Fibroblast of mammary gland (primary cell): ENCODE measurements at regions not wholly inside any gene's neighbourhood (a gene's known extent, or its start where the extent isn't known, plus 50 kb on each side); places are given as distances from the start of the nearest gene placed in this dataset.
"Not testable (repeated sequence)": the region's sequence is repeated elsewhere in the genome, so short reads cannot be mapped to it uniquely, and the experiment has no call there.

Source experiments
- DNase-seq: peaks from one replicate; pipeline ENCODE4 v3.0.0-alpha.2; 2010; ENCODE audit warnings: low read depth
- H3K4me3 ChIP-seq: 2 replicates; pipeline ENCODE4 v1.5.1; 2011; ENCODE audit warnings: low read depth, mild to moderate bottlenecking, low read length, moderate library complexity; ENCODE audit not compliant: control insufficient read depth
- TF ChIP-seq, protein P1 (sequence below): conservative IDR thresholded peaks from 2 replicates; pipeline ENCODE4 v1.5.1; 2011; ENCODE audit warnings: low read depth, low read length, inconsistent platforms; ENCODE audit not compliant: control insufficient read depth, insufficient read depth

DNA sequence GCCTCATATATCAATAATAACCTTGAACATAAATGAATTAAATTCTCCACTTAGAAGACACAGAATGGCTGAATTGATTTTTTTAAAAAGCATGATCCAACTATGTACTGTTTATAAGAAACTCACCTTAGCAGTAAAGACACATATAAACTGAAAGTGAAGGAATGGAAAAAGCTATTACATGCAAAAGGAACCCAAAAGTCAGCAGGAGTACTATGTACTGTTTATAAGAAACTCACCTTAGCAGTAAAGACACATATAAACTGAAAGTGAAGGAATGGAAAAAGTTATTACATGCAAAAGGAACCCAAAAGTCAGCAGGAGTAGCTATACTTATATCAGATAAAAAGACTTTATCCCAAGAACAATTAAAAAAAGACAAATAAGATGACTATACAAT lies 204.8 kb downstream of the TMEM161B start:
- DNase-seq, result no peak
- no peak overlapping the region for H3K4me3 ChIP-seq
- TF ChIP-seq, protein P1, sequence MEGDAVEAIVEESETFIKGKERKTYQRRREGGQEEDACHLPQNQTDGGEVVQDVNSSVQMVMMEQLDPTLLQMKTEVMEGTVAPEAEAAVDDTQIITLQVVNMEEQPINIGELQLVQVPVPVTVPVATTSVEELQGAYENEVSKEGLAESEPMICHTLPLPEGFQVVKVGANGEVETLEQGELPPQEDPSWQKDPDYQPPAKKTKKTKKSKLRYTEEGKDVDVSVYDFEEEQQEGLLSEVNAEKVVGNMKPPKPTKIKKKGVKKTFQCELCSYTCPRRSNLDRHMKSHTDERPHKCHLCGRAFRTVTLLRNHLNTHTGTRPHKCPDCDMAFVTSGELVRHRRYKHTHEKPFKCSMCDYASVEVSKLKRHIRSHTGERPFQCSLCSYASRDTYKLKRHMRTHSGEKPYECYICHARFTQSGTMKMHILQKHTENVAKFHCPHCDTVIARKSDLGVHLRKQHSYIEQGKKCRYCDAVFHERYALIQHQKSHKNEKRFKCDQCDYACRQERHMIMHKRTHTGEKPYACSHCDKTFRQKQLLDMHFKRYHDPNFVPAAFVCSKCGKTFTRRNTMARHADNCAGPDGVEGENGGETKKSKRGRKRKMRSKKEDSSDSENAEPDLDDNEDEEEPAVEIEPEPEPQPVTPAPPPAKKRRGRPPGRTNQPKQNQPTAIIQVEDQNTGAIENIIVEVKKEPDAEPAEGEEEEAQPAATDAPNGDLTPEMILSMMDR, result no peak

DNA sequence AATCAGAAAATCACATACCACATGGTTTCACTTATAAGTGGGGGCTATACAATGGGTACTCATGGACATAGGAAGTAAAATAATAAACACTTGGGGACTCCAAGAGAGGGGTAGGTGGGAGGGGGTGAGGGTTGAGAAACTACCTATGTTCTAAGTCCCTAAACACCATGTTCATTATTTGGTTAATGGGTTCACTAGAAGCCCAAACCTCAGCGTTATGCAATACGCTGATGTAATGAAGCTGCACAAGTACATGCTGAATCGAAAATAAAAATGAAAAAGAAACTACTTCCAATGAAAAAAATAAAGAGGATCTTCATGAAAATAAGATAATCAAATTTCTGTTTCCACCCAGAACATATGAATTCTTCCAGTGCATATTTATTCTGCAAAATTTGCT lies 208.5 kb downstream of the TMEM161B start:
- TF ChIP-seq, protein P1, result no peak
- H3K4me3 ChIP-seq, result no peak overlapping the region
- peak; percentile 0 for DNase-seq

DNA sequence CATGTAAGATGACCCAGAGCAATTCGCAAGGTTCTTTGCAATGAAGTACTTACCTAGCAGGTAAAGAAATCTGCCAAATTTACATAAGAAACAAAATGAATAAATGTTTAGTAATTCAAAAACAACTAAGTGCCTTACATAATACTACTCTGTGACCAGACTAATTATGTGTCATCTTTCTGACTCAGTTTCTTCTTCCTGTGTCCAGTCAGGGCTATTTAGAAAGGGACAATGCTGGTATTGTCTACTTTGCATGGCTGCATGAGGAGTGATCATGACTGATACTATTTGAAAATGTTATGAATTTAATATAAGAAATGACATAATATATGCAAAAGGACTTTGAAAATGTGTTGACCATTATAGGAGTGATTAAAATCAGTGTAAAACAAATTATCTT lies 210.0 kb downstream of the TMEM161B start:
- no peak for DNase-seq
- no peak overlapping the region for H3K4me3 ChIP-seq
- TF ChIP-seq, protein P1, result no peak

DNA sequence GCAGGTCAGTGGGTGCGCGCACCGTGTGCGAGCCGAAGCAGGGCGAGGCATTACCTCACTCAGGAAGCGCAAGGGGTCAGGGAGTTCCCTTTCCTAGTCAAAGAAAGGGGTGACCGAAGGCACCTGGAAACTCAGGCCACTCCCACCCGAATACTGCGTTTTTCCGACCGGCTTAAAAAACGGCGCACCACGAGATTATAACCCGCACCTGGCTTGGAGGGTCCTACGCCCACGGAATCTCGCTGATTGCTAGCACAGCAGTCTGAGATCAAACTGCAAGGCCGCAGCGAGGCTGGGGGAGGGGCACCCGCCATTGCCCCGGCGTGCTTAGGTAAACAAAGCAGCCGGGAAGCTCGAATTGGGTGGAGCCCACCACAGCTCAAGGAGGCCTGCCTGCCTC lies 216.2 kb downstream of the TMEM161B start:
- H3K4me3 ChIP-seq, DNase-seq: not testable (repeated sequence)

DNA sequence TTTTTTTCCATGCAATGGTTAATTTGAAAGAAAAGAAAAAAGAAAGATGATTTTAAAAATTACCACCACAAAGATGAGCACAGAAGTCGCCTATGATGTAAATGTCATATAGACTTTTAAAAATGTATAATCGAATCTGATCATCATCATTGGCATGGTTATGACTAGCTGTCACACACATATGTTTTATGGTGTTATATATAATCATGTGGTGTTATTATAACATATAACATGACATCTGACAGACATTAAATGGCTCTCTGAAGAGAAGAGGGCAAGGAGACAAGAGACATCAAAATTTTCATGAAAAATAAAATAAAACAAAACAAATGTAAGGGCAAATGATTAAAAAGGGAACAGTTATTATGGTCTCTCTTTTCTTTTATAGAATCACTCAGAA lies 217.5 kb downstream of the TMEM161B start:
- DNase-seq, result no peak
- H3K4me3 ChIP-seq, result no peak overlapping the region
- TF ChIP-seq, protein P1, result no peak

DNA sequence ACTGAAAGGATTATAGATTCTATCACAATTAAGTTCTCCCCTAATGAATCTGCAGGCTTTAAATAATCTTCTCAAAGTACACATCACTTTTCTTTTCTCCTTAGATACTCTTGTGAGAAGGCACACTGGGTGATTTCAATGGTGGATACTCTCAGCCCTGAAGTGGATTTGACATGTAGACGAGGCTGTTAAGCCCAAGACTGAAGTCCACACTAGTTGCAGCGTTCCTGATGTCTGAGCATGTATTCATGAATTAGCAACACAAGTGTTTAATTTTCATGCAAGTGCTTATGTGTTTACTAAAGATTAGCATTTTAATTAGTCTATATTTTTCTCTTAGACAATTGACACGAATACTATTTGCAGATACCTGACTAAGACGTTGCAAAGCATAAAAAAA lies 218.9 kb downstream of the TMEM161B start:
- H3K4me3 ChIP-seq, result no peak overlapping the region
- TF ChIP-seq, protein P1, result no peak
- DNase-seq, result no peak

DNA sequence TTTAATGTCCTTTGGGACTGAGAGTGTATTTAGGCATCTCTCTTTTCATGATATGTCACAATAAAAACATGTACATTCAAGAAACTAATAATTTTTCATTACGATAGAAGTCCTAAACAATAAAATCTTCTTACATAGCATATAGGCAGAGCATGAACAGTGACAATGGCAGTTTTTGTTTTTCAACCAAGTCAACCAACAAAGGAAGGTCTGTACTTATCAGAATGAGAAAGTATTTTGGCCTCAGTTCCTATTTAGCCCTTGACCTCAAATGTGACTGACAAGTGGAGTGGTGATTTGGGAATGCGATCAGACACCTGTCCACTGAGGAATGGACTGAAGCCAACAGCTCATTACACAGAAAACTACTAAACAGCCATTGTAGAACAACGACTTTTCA lies 219.5 kb downstream of the TMEM161B start:
- H3K4me3 ChIP-seq, result no peak overlapping the region
- TF ChIP-seq, protein P1, result no peak
- DNase-seq, result no peak
